Epidermal melanocyte (primary cell): ENCODE measurements at regions not wholly inside any gene's neighbourhood (a gene's known extent, or its start where the extent isn't known, plus 50 kb on each side); places are given as distances from the start of the nearest gene placed in this dataset.

ENCODE experiments used
- DNase-seq: peaks from one replicate; pipeline ENCODE4 v3.0.0; 2011; ENCODE audit warnings: low spot score; ENCODE audit not compliant: insufficient read length

- DNase-seq = no peak
These were observed 460.6 kb downstream of the TSN start for GRCh38 chr2:122216071-122216470.

- DNase-seq = no peak
These were observed 461.4 kb downstream of the TSN start for GRCh38 chr2:122216901-122217300.

GRCh38 chr2:122218596-122218995, 463.1 kb downstream of the TSN start:
- no peak for DNase-seq

- DNase-seq = no peak
These were observed 464.1 kb downstream of the TSN start for GRCh38 chr2:122219504-122219903.

- no peak for DNase-seq
These were observed 466.2 kb downstream of the TSN start for GRCh38 chr2:122221665-122222064.

- no peak for DNase-seq
These were observed 475.8 kb downstream of the TSN start for GRCh38 chr2:122231296-122231695.

- DNase-seq = no peak
These were observed 477.9 kb downstream of the TSN start for GRCh38 chr2:122233372-122233771.

- peak; percentile 34 for DNase-seq
These were observed 480.9 kb downstream of the TSN start for GRCh38 chr2:122236152-122236874.

GRCh38 chr2:122236925-122237324, 481.5 kb downstream of the TSN start:
- DNase-seq = no peak

GRCh38 chr2:122237450-122237849, 482.0 kb downstream of the TSN start:
- DNase-seq = no peak

- no peak for DNase-seq
These were observed 482.6 kb downstream of the TSN start for GRCh38 chr2:122238006-122238559.

- no peak for DNase-seq
These were observed 484.0 kb downstream of the TSN start for GRCh38 chr2:122239440-122239839.

GRCh38 chr2:122244598-122245229, 489.3 kb downstream of the TSN start:
- DNase-seq = no peak

- DNase-seq = no peak
These were observed 494.2 kb downstream of the TSN start for GRCh38 chr2:122249673-122250072.

GRCh38 chr2:122251158-122251557, 495.7 kb downstream of the TSN start:
- DNase-seq = no peak

GRCh38 chr2:122251566-122251965, 496.1 kb downstream of the TSN start:
- no peak for DNase-seq

- no peak for DNase-seq
These were observed 500.5 kb downstream of the TSN start for GRCh38 chr2:122255924-122256323.

- no peak for DNase-seq
These were observed 506.5 kb downstream of the TSN start for GRCh38 chr2:122261911-122262310.

GRCh38 chr2:122263746-122264145, 508.3 kb downstream of the TSN start:
- no peak for DNase-seq

GRCh38 chr2:122266636-122267035, 511.2 kb downstream of the TSN start:
- no peak for DNase-seq

- no peak for DNase-seq
These were observed 512.5 kb downstream of the TSN start for GRCh38 chr2:122267947-122268346.

- DNase-seq = no peak
These were observed 518.5 kb downstream of the TSN start for GRCh38 chr2:122273785-122274419.
